KMS-11 (cell line): ENCODE measurements at regions not wholly inside any gene's neighbourhood (a gene's known extent, or its start where the extent isn't known, plus 50 kb on each side); places are given as distances from the start of the nearest gene placed in this dataset.

Source experiments
- H2AFZ ChIP-seq: fragments of 200-600 bp; sonication (generic); 2 replicates; pipeline ENCODE4 v1.6.1; 2016; ENCODE audit warnings: antibody characterized with exemption, mixed run types, low read depth
- H3K27ac ChIP-seq: fragments of 200-600 bp; sonication (generic); 2 replicates; pipeline ENCODE4 v1.6.1; 2016; ENCODE audit warnings: mild to moderate bottlenecking, mixed run types
- H3K27me3 ChIP-seq: fragments of 200-600 bp; sonication (generic); 2 replicates; pipeline ENCODE4 v1.6.1; 2017; ENCODE audit warnings: mild to moderate bottlenecking, low read depth, mixed run types, moderate library complexity; ENCODE audit not compliant: insufficient read depth
- H3K36me3 ChIP-seq: fragments of 200-600 bp; sonication (generic); 2 replicates; pipeline ENCODE4 v1.6.1; 2017; ENCODE audit warnings: mild to moderate bottlenecking, mixed run types; ENCODE audit not compliant: insufficient read depth
- H3K4me1 ChIP-seq: fragments of 200-600 bp; sonication (generic); 2 replicates; pipeline ENCODE4 v1.6.1; 2016; ENCODE audit warnings: mild to moderate bottlenecking, low read depth, mixed run types; ENCODE audit not compliant: poor library complexity, severe bottlenecking
- H3K4me2 ChIP-seq: fragments of 200-600 bp; sonication (generic); 2 replicates; pipeline ENCODE4 v1.7.0; 2016; ENCODE audit warnings: mild to moderate bottlenecking, mixed run types
- H3K4me3 ChIP-seq: fragments of 200-600 bp; sonication (generic); IDR thresholded peaks from 2 replicates; pipeline ENCODE4 v1.6.1; 2017; ENCODE audit warnings: low read depth, low read length, mixed read lengths; ENCODE audit not compliant: insufficient read depth
- H3K79me2 ChIP-seq: fragments of 200-600 bp; sonication (generic); 2 replicates; pipeline ENCODE4 v1.6.1; 2016; ENCODE audit warnings: low read depth, mixed run types; ENCODE audit not compliant: insufficient read depth
- H3K9ac ChIP-seq: fragments of 200-600 bp; sonication (generic); 2 replicates; pipeline ENCODE4 v1.6.1; 2016; ENCODE audit warnings: mild to moderate bottlenecking, mixed run types
- H4K20me1 ChIP-seq: fragments of 200-600 bp; sonication (generic); 2 replicates; pipeline ENCODE4 v1.6.1; 2016; ENCODE audit warnings: mild to moderate bottlenecking, mixed run types; ENCODE audit not compliant: insufficient read depth
- CTCF ChIP-seq: fragments of 200-600 bp; sonication (generic); conservative IDR thresholded peaks from 2 replicates; pipeline ENCODE4 v1.6.1; 2017; ENCODE audit warnings: low read depth, mild to moderate bottlenecking, antibody characterized with exemption, low read length, moderate library complexity, mixed read lengths

DNA sequence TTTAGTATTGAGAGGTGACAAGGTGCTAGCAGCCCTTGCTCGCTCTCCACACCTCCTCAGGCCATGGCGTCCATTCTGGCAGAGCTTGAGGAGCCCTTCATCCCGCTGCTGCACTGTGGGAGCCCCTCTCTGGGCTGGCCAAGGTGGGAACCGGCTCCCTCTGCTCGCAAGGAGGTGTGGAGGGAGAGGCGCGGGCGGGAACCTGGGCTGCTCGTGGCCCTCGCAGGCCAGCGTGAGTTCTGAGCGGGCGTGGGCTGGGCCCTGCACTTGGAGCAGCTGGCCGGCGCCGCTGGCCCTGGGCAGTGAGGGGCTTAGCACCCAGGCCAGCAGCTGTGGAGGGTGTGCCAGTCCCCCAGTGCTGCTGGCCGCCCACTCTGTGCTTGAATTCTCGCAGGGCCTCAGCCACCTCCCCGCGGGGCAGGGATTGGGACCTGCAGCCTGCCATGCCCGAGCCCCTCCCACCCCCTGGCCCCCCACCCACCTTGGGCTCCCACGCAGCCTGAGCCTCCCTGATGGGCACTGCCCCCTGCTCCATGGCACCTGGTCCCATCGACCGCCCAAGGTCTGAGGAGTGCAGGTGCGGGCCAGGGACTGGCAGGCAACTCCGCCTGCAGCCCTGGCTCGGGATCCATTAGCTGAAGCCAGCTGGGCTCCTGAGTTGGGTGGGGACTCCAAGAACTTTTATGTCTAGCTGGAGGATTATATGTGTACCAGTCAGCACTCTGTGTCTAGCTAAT, 785.2 kb downstream of the DIPK2A start:
- no peak overlapping the region for H3K4me3 ChIP-seq
- H3K27ac ChIP-seq = no peak overlapping the region
- no peaks in the 10 kb centered on the region for H4K20me1 ChIP-seq
- no peak for TF ChIP-seq CTCF
- H3K79me2 ChIP-seq = no peaks in the 10 kb centered on the region
- H3K4me2 ChIP-seq = no peak overlapping the region
- H2AFZ ChIP-seq = no peak overlapping the region
- H3K4me1 ChIP-seq = peaks cover 31% of the 10 kb centered on the region
- no peaks in the 10 kb centered on the region for H3K36me3 ChIP-seq
- no peaks in the 10 kb centered on the region for H3K27me3 ChIP-seq
- no peak overlapping the region for H3K9ac ChIP-seq

GRCh38 chr3:144760831-144761230, 789.2 kb downstream of the DIPK2A start:
- Histone ChIP-seq H3K36me3 (no peaks in the 10 kb centered on the region), H2AFZ (peak overlapping the region; percentile 35; the same call in 1 of the 2 replicates), H3K27ac (no peak overlapping the region), H3K4me3 (no peak overlapping the region), H3K9ac (no peak overlapping the region), H3K4me2 (peak overlapping the region; percentile 33; the same call in 1 of the 2 replicates), H3K27me3 (no peaks in the 10 kb centered on the region), H3K79me2 (no peaks in the 10 kb centered on the region), H4K20me1 (no peaks in the 10 kb centered on the region), H3K4me1 (peaks cover 42% of the 10 kb centered on the region)
- no peak for TF ChIP-seq CTCF

- Histone ChIP-seq H3K4me1 (peaks cover 42% of the 10 kb centered on the region), H3K79me2 (no peaks in the 10 kb centered on the region), H3K27me3 (no peaks in the 10 kb centered on the region), H2AFZ (no peak overlapping the region), H3K9ac (no peak overlapping the region), H4K20me1 (no peaks in the 10 kb centered on the region), H3K4me3 (no peak overlapping the region), H3K27ac (no peak overlapping the region), H3K4me2 (no peak overlapping the region), H3K36me3 (no peaks in the 10 kb centered on the region)
- TF ChIP-seq CTCF = no peak
These were observed 790.5 kb downstream of the DIPK2A start for GRCh38 chr3:144762091-144762490.

GRCh38 chr3:144763878-144764454, 792.3 kb downstream of the DIPK2A start:
- Histone ChIP-seq H3K36me3 (no peaks in the 10 kb centered on the region), H4K20me1 (no peaks in the 10 kb centered on the region), H3K27me3 (no peaks in the 10 kb centered on the region), H3K4me2 (peak overlapping the region; percentile 75), H3K4me1 (peaks cover 42% of the 10 kb centered on the region), H2AFZ (peak overlapping the region; percentile 53), H3K27ac (no peak overlapping the region), H3K79me2 (no peaks in the 10 kb centered on the region), H3K4me3 (peak overlapping the region; percentile 78), H3K9ac (no peak overlapping the region)
- no peak for TF ChIP-seq CTCF
